Vagina (tissue), 2 donors: ENCODE measurements at regions not wholly inside any gene's neighbourhood (a gene's known extent, or its start where the extent isn't known, plus 50 kb on each side); places are given as distances from the start of the nearest gene placed in this dataset.

ENCODE experiments used
- DNase-seq, 2 donors: peaks; one replicate each; pipeline ENCODE4 v3.0.0-alpha.2; 2017; ENCODE audit errors: extremely low spot score in 2 of 2
- H3K27ac ChIP-seq: fragments of 200-600 bp; sonication (generic); one replicate; pipeline ENCODE4 v1.5.1; 2019
- H3K27me3 ChIP-seq: fragments of 200-600 bp; sonication (generic); one replicate; pipeline ENCODE4 v1.5.1; 2019
- H3K36me3 ChIP-seq, 2 donors: fragments of 200-600 bp; sonication (generic); one replicate each; pipeline ENCODE4 v1.5.1; 2017 to 2019
- H3K4me1 ChIP-seq: fragments of 200-600 bp; sonication (generic); one replicate; pipeline ENCODE4 v1.5.1; 2019
- H3K4me3 ChIP-seq, 2 donors: fragments of 200-600 bp; sonication (generic); 1 replicate in 1 of 2; 2 replicates in 1 of 2; pipeline ENCODE4 v1.5.1; 2016 to 2019
- H3K9me3 ChIP-seq: fragments of 200-600 bp; sonication (generic); one replicate; pipeline ENCODE4 v1.5.1; 2019
- CTCF ChIP-seq, 3 experiments: fragments of 450-650 bp in 2 of 3; fragments of 200-600 bp in 1 of 3; sonication (generic) in 1 of 3; IDR thresholded peaks; one replicate each; pipeline ENCODE4 v1.5.1; 2017 to 2019; ENCODE audit warnings: antibody characterized with exemption in 3 of 3, mild to moderate bottlenecking in 2 of 3, moderate library complexity in 2 of 3
- POLR2A ChIP-seq, 2 donors: fragments of 450-650 bp; IDR thresholded peaks; one replicate each; pipeline ENCODE4 v1.6.1; 2017; ENCODE audit warnings: antibody characterized with exemption in 2 of 2, mild to moderate bottlenecking in 2 of 2, moderate library complexity in 2 of 2
- POLR2AphosphoS5 ChIP-seq, 2 donors: sonication (generic); formaldehyde crosslinking; IDR thresholded peaks; one replicate each; pipeline ENCODE4 v1.9.0; 2017; ENCODE audit warnings: antibody characterized with exemption in 2 of 2, mild to moderate bottlenecking in 2 of 2, low read depth in 1 of 2; ENCODE audit not compliant: insufficient read depth in 1 of 2
- intact Hi-C: fragments of 100-400 bp; cut with DNase I; formaldehyde crosslinking; loops from one replicate; pipeline ENCODE4 v1.15.1; 2023

- peak overlapping the region; percentile 61 for H3K27ac ChIP-seq
- intact Hi-C loops, result no loop called here
- no peak overlapping the region for H3K4me3 ChIP-seq
- peaks cover 22% of the 10 kb centered on the region for H3K4me1 ChIP-seq
- no peak for DNase-seq
- no peaks in the 10 kb centered on the region for H3K27me3 ChIP-seq
- no peaks in the 10 kb centered on the region for H3K36me3 ChIP-seq
- TF ChIP-seq POLR2AphosphoS5 (IDR thresholded peaks at IDR 0.05; ENCODE audit: insufficient read depth in 1 of 2, low read depth in 1 of 2), result no peak
- no peak for TF ChIP-seq CTCF (IDR thresholded peaks at IDR 0.05)
- TF ChIP-seq POLR2A (IDR thresholded peaks at IDR 0.05), result no peak
- H3K9me3 ChIP-seq, result no peaks in the 10 kb centered on the region
These were observed 192.1 kb downstream of the SPRY1 start for GRCh38 chr4:123588631-123589241.

GRCh38 chr4:123589301-123589700 is 192.7 kb downstream of the SPRY1 start:
- intact Hi-C loops, result no loop called here
- Histone ChIP-seq H3K27me3 (no peaks in the 10 kb centered on the region), H3K4me1 (peaks cover 22% of the 10 kb centered on the region), H3K9me3 (no peaks in the 10 kb centered on the region), H3K36me3 (no peaks in the 10 kb centered on the region), H3K27ac (peak overlapping the region; percentile 61), H3K4me3 (no peak overlapping the region)
- no peak for DNase-seq
- TF ChIP-seq POLR2A (IDR thresholded peaks at IDR 0.05) (no peak), POLR2AphosphoS5 (IDR thresholded peaks at IDR 0.05; ENCODE audit: insufficient read depth in 1 of 2, low read depth in 1 of 2) (no peak), CTCF (IDR thresholded peaks at IDR 0.05) (no peak)

- Histone ChIP-seq H3K9me3 (no peaks in the 10 kb centered on the region), H3K4me3 (no peak overlapping the region), H3K27ac (no peak overlapping the region), H3K36me3 (no peaks in the 10 kb centered on the region), H3K27me3 (no peaks in the 10 kb centered on the region), H3K4me1 (peaks cover 22% of the 10 kb centered on the region)
- DNase-seq, result no peak
- TF ChIP-seq POLR2A (IDR thresholded peaks at IDR 0.05) (no peak), CTCF (IDR thresholded peaks at IDR 0.05) (no peak), POLR2AphosphoS5 (IDR thresholded peaks at IDR 0.05; ENCODE audit: insufficient read depth in 1 of 2, low read depth in 1 of 2) (no peak)
- intact Hi-C loops, result no loop called here
These were observed 195.3 kb downstream of the SPRY1 start for GRCh38 chr4:123591875-123592274.

GRCh38 chr4:123593655-123594054 is 197.1 kb downstream of the SPRY1 start:
- Histone ChIP-seq H3K27ac (no peak overlapping the region), H3K36me3 (no peaks in the 10 kb centered on the region), H3K9me3 (no peaks in the 10 kb centered on the region), H3K27me3 (no peaks in the 10 kb centered on the region), H3K4me3 (no peak overlapping the region), H3K4me1 (peaks cover 5% of the 10 kb centered on the region)
- intact Hi-C loops, result no loop called here
- TF ChIP-seq POLR2AphosphoS5 (IDR thresholded peaks at IDR 0.05; ENCODE audit: insufficient read depth in 1 of 2, low read depth in 1 of 2) (no peak), CTCF (IDR thresholded peaks at IDR 0.05) (no peak), POLR2A (IDR thresholded peaks at IDR 0.05) (no peak)
- DNase-seq, result no peak

- peaks cover 17% of the 10 kb centered on the region for H3K4me1 ChIP-seq
- no peak for DNase-seq
- no peak for TF ChIP-seq POLR2A (IDR thresholded peaks at IDR 0.05)
- no peak for TF ChIP-seq CTCF (IDR thresholded peaks at IDR 0.05)
- no peak for TF ChIP-seq POLR2AphosphoS5 (IDR thresholded peaks at IDR 0.05; ENCODE audit: insufficient read depth in 1 of 2, low read depth in 1 of 2)
- intact Hi-C loops, result no loop called here
- no peaks in the 10 kb centered on the region for H3K27me3 ChIP-seq
- H3K4me3 ChIP-seq, result no peak overlapping the region
- H3K27ac ChIP-seq, result no peak overlapping the region
- H3K36me3 ChIP-seq, result no peaks in the 10 kb centered on the region
- H3K9me3 ChIP-seq, result no peaks in the 10 kb centered on the region
These were observed 200.2 kb downstream of the SPRY1 start for GRCh38 chr4:123596805-123597204.
